HG03432 (cell line): ENCODE measurements at regions not wholly inside any gene's neighbourhood (a gene's known extent, or its start where the extent isn't known, plus 50 kb on each side); places are given as distances from the start of the nearest gene placed in this dataset.

Experiments used
- ATAC-seq: cut with Tn5 transposase; IDR thresholded peaks from one replicate; pipeline ENCODE4 v1.9.1; 2021; ENCODE audit warnings: mild to moderate bottlenecking, moderate library complexity; ENCODE audit not compliant: unreplicated experiment

GRCh38 chr9:86697999-86698398 is 249.3 kb downstream of the GAS1 start:
- no peak for ATAC-seq

GRCh38 chr9:86697213-86697612 is 250.1 kb downstream of the GAS1 start:
- no peak for ATAC-seq

GRCh38 chr9:86695910-86696424 is 251.3 kb downstream of the GAS1 start:
- ATAC-seq: no peak

- no peak for ATAC-seq
These were observed 257.3 kb downstream of the GAS1 start for GRCh38 chr9:86690034-86690433.

- no peak for ATAC-seq
These were observed 259.5 kb downstream of the GAS1 start for GRCh38 chr9:86687788-86688187.

- no peak for ATAC-seq
These were observed 261.8 kb downstream of the GAS1 start for GRCh38 chr9:86685556-86685955.

GRCh38 chr9:86684148-86684547 is 263.2 kb downstream of the GAS1 start:
- no peak for ATAC-seq

GRCh38 chr9:86682240-86682639 is 265.1 kb downstream of the GAS1 start:
- no peak for ATAC-seq

- ATAC-seq: no peak
These were observed 267.4 kb downstream of the GAS1 start for GRCh38 chr9:86679909-86680308.

GRCh38 chr9:86676396-86676795 is 270.9 kb downstream of the GAS1 start:
- ATAC-seq: no peak

- ATAC-seq: no peak
These were observed 271.5 kb downstream of the GAS1 start for GRCh38 chr9:86675805-86676204.

- ATAC-seq: no peak
These were observed 272.8 kb downstream of the GAS1 start for GRCh38 chr9:86674487-86674886.

- ATAC-seq: no peak
These were observed 274.3 kb downstream of the GAS1 start for GRCh38 chr9:86672966-86673365.

GRCh38 chr9:86672301-86672700 is 275.0 kb downstream of the GAS1 start:
- no peak for ATAC-seq

- no peak for ATAC-seq
These were observed 276.3 kb downstream of the GAS1 start for GRCh38 chr9:86671018-86671417.

- ATAC-seq: no peak
These were observed 276.8 kb downstream of the GAS1 start for GRCh38 chr9:86670536-86670935.

GRCh38 chr9:86670076-86670475 is 277.2 kb downstream of the GAS1 start:
- no peak for ATAC-seq

GRCh38 chr9:86669422-86669821 is 277.9 kb downstream of the GAS1 start:
- ATAC-seq: no peak

GRCh38 chr9:86668488-86668887 is 278.8 kb downstream of the GAS1 start:
- ATAC-seq: no peak

- ATAC-seq: no peak
These were observed 280.0 kb downstream of the GAS1 start for GRCh38 chr9:86667307-86667706.

GRCh38 chr9:86665416-86665815 is 281.9 kb downstream of the GAS1 start:
- no peak for ATAC-seq

- no peak for ATAC-seq
These were observed 282.7 kb downstream of the GAS1 start for GRCh38 chr9:86664603-86665002.

GRCh38 chr9:86663905-86664304 is 283.4 kb downstream of the GAS1 start:
- no peak for ATAC-seq
